HEK293 (cell line): ENCODE measurements at regions not wholly inside any gene's neighbourhood (a gene's known extent, or its start where the extent isn't known, plus 50 kb on each side); places are given as distances from the start of the nearest gene placed in this dataset.

Source experiments
- CTCF ChIA-PET: fragments of 350-600 bp; formaldehyde crosslinking; extraction: SDS; loops from one replicate; lab custom pipeline; 2021; ENCODE audit warnings: antibody characterized with exemption; lab: Yijun Ruan, JAX
- POLR2A ChIA-PET: fragments of 300-600 bp; formaldehyde crosslinking; extraction: SDS; loops from one replicate; lab custom pipeline; 2020; ENCODE audit warnings: antibody characterized with exemption, inconsistent platforms; lab: Yijun Ruan, JAX
- H3K27ac ChIP-seq: fragments of 200-500 bp; sonication (Bioruptor generic); 2 replicates; pipeline ENCODE4 v1.5.1; 2014; ENCODE audit warnings: low read depth, low read length, control low read depth, inconsistent platforms; ENCODE audit errors: extremely low read depth
- H3K36me3 ChIP-seq, 2 experiments: fragments of 200-500 bp in 1 of 2; sonication (Bioruptor generic) in 1 of 2; 1 replicate in 1 of 2; 2 replicates in 1 of 2; pipeline ENCODE4 v1.5.1; 2014 to 2017; ENCODE audit warnings: inconsistent platforms in 2 of 2, low read length in 2 of 2; ENCODE audit not compliant: control insufficient read depth in 2 of 2, insufficient read depth in 1 of 2
- H3K4me1 ChIP-seq: fragments of 200-500 bp; sonication (Bioruptor generic); 2 replicates; pipeline ENCODE4 v1.5.1; 2014; ENCODE audit warnings: mild to moderate bottlenecking, low read length, inconsistent platforms; ENCODE audit not compliant: control insufficient read depth, insufficient read depth
- H3K4me3 ChIP-seq: 2 replicates; pipeline ENCODE4 v1.5.1; 2011; ENCODE audit warnings: low read depth, mild to moderate bottlenecking, control low read depth, low read length, moderate library complexity
- H3K9me3 ChIP-seq: fragments of 200-500 bp; sonication (Bioruptor generic); 2 replicates; pipeline ENCODE4 v1.5.1; 2014; ENCODE audit warnings: low read depth, low read length, inconsistent platforms; ENCODE audit not compliant: control insufficient read depth, insufficient read depth
- GFI1B ChIP-seq: fragments of 450-650 bp; formaldehyde crosslinking; IDR thresholded peaks from 2 replicates; pipeline ENCODE4 v1.5.1; 2016; ENCODE audit warnings: missing biosample characterization, missing genetic modification characterization
- HOXD13 ChIP-seq: sonication (generic); formaldehyde crosslinking; IDR thresholded peaks from 2 replicates; pipeline ENCODE4 v1.8.0; 2022; ENCODE audit warnings: missing genetic modification reagents, borderline replicate concordance
- IKZF3 ChIP-seq: fragments of 450-650 bp; IDR thresholded peaks from 2 replicates; pipeline ENCODE4 v1.5.0; 2018; ENCODE audit warnings: missing biosample characterization, mild to moderate bottlenecking, missing genetic modification characterization, moderate library complexity
- KLF9 ChIP-seq: fragments of 450-650 bp; formaldehyde crosslinking; IDR thresholded peaks from 2 replicates; pipeline ENCODE4 v1.5.1; 2016; ENCODE audit warnings: missing biosample characterization, missing genetic modification characterization, low read depth
- SETDB1 ChIP-seq: IDR thresholded peaks from one replicate; pipeline ENCODE4 v1.6.1; 2017; ENCODE audit warnings: mild to moderate bottlenecking, low read length, moderate library complexity, mixed read lengths; ENCODE audit not compliant: insufficient read length
- TRIM28 ChIP-seq: IDR thresholded peaks from 2 replicates; pipeline ENCODE4 v1.6.1; 2011; ENCODE audit warnings: low read length, control low read depth, borderline replicate concordance
- ZBTB17 ChIP-seq: fragments of 450-650 bp; formaldehyde crosslinking; IDR thresholded peaks from 2 replicates; pipeline ENCODE4 v1.5.1; 2016; ENCODE audit warnings: missing biosample characterization, missing genetic modification characterization
- ZBTB20 ChIP-seq: fragments of 450-650 bp; formaldehyde crosslinking; IDR thresholded peaks from 2 replicates; pipeline ENCODE4 v1.5.1; 2016; ENCODE audit warnings: missing biosample characterization, missing genetic modification characterization
- ZFHX2 ChIP-seq: fragments of 450-650 bp; formaldehyde crosslinking; conservative IDR thresholded peaks from 2 replicates; pipeline ENCODE4 v1.5.1; 2016; ENCODE audit warnings: missing biosample characterization, missing genetic modification characterization
- ZNF10 ChIP-seq: fragments of 450-650 bp; formaldehyde crosslinking; IDR thresholded peaks from 2 replicates; pipeline ENCODE4 v1.5.1; 2017; ENCODE audit warnings: missing biosample characterization, missing genetic modification characterization
- ZNF132 ChIP-seq: fragments of 450-650 bp; formaldehyde crosslinking; IDR thresholded peaks from 2 replicates; pipeline ENCODE4 v1.5.1; 2017; ENCODE audit warnings: missing biosample characterization, missing genetic modification characterization, borderline replicate concordance
- ZNF16 ChIP-seq: fragments of 450-650 bp; formaldehyde crosslinking; IDR thresholded peaks from 2 replicates; pipeline ENCODE4 v1.5.1; 2016; ENCODE audit warnings: low read depth, missing biosample characterization, missing genetic modification characterization
- ZNF211 ChIP-seq: fragments of 450-650 bp; formaldehyde crosslinking; IDR thresholded peaks from 2 replicates; pipeline ENCODE4 v1.5.1; 2016; ENCODE audit warnings: low read depth, missing biosample characterization, missing genetic modification characterization
- ZNF24 ChIP-seq: fragments of 450-650 bp; formaldehyde crosslinking; IDR thresholded peaks from 2 replicates; pipeline ENCODE4 v1.5.1; 2016; ENCODE audit warnings: missing biosample characterization, missing genetic modification characterization
- ZNF416 ChIP-seq: fragments of 450-650 bp; formaldehyde crosslinking; IDR thresholded peaks from 2 replicates; pipeline ENCODE4 v1.5.1; 2016; ENCODE audit warnings: missing biosample characterization, missing genetic modification characterization
- ZNF423 ChIP-seq: fragments of 450-650 bp; formaldehyde crosslinking; IDR thresholded peaks from 2 replicates; pipeline ENCODE4 v1.5.1; 2016; ENCODE audit warnings: missing biosample characterization, missing genetic modification characterization
- ZNF473 ChIP-seq: fragments of 450-650 bp; formaldehyde crosslinking; IDR thresholded peaks from 2 replicates; pipeline ENCODE4 v1.5.1; 2017; ENCODE audit warnings: missing biosample characterization, missing genetic modification characterization
- ZNF510 ChIP-seq: fragments of 450-650 bp; formaldehyde crosslinking; IDR thresholded peaks from 2 replicates; pipeline ENCODE4 v1.5.1; 2018; ENCODE audit warnings: mild to moderate bottlenecking, missing genetic modification characterization, missing biosample characterization; ENCODE audit not compliant: insufficient replicate concordance
- ZNF560 ChIP-seq: fragments of 450-650 bp; formaldehyde crosslinking; IDR thresholded peaks from 2 replicates; pipeline ENCODE4 v1.5.1; 2017; ENCODE audit warnings: missing biosample characterization, missing genetic modification characterization, borderline replicate concordance
- ZNF571 ChIP-seq: fragments of 450-650 bp; formaldehyde crosslinking; IDR thresholded peaks from 2 replicates; pipeline ENCODE4 v1.5.0; 2017; ENCODE audit warnings: missing biosample characterization, missing genetic modification characterization
- ZNF600 ChIP-seq: fragments of 450-650 bp; formaldehyde crosslinking; IDR thresholded peaks from 2 replicates; pipeline ENCODE4 v1.5.1; 2016; ENCODE audit warnings: missing biosample characterization, missing genetic modification characterization
- ZNF664 ChIP-seq: fragments of 450-650 bp; formaldehyde crosslinking; IDR thresholded peaks from 2 replicates; pipeline ENCODE4 v1.5.1; 2016; ENCODE audit warnings: missing biosample characterization, missing genetic modification characterization
- ZNF677 ChIP-seq: fragments of 450-650 bp; IDR thresholded peaks from 2 replicates; pipeline ENCODE4 v1.5.0; 2018; ENCODE audit warnings: missing biosample characterization, mild to moderate bottlenecking, missing genetic modification characterization, moderate library complexity
- ZNF768 ChIP-seq: fragments of 450-650 bp; formaldehyde crosslinking; IDR thresholded peaks from 2 replicates; pipeline ENCODE4 v1.5.1; 2018; ENCODE audit warnings: missing biosample characterization, mild to moderate bottlenecking, missing genetic modification characterization
- ZSCAN16 ChIP-seq: fragments of 450-650 bp; formaldehyde crosslinking; IDR thresholded peaks from 2 replicates; pipeline ENCODE4 v1.5.1; 2016; ENCODE audit warnings: missing biosample characterization, missing genetic modification characterization
- ZSCAN4 ChIP-seq: fragments of 450-650 bp; formaldehyde crosslinking; IDR thresholded peaks from 2 replicates; pipeline ENCODE4 v1.5.1; 2017; ENCODE audit warnings: missing biosample characterization, missing genetic modification characterization

GRCh38 chr9:80352967-80353366, 781.2 kb downstream of the TLE4 start (continued):
- TF ChIP-seq ZNF571 (tag by site-specific recombination) (no peak), ZNF423 (tag by site-specific recombination) (no peak), HOXD13 (CRISPR knock-in tag) (no peak), ZFHX2 (tag by site-specific recombination) (no peak), ZNF510 (tag by site-specific recombination) (no peak)
- TF ChIP-seq, all 188 proteins: peak for 0

GRCh38 chr9:80351612-80352011, 779.8 kb downstream of the TLE4 start:
- H3K4me1 ChIP-seq: no peaks in the 10 kb centered on the region
- no peak overlapping the region for H3K27ac ChIP-seq
- ChIA-PET POLR2A (no interaction called here), CTCF (no interaction called here)
- no peaks in the 10 kb centered on the region for H3K9me3 ChIP-seq
- TF ChIP-seq TRIM28 (no peak), ZNF416 (tag by site-specific recombination) (no peak), ZNF16 (no peak), ZNF768 (no peak), ZSCAN4 (tag by site-specific recombination) (no peak), ZNF211 (no peak), ZNF24 (tag by site-specific recombination) (no peak), ZNF664 (tag by site-specific recombination) (no peak), ZNF473 (tag by site-specific recombination) (no peak), ZNF560 (tag by site-specific recombination) (no peak), KLF9 (tag by site-specific recombination) (no peak), ZSCAN16 (tag by site-specific recombination) (no peak)
- H3K36me3 ChIP-seq: no peaks in the 10 kb centered on the region
- no peak overlapping the region for H3K4me3 ChIP-seq

- H3K36me3 ChIP-seq: no peaks in the 10 kb centered on the region
- ChIA-PET POLR2A (no interaction called here), CTCF (interaction anchor here (0.7 kb wide), 1 partner anchor 35 kb away, joined by 4 read pairs; no protein-coding TSS in a partner anchor)
- H3K9me3 ChIP-seq: no peaks in the 10 kb centered on the region
- no peak overlapping the region for H3K4me3 ChIP-seq
- TF ChIP-seq ZNF677: no peak
- TF ChIP-seq ZNF10 (tag by site-specific recombination): no peak
- no peak for TF ChIP-seq SETDB1
- TF ChIP-seq ZBTB20 (tag by site-specific recombination): no peak
- TF ChIP-seq IKZF3 (tag by site-specific recombination): no peak
- TF ChIP-seq ZNF132 (tag by site-specific recombination): no peak
- TF ChIP-seq ZBTB17 (tag by site-specific recombination): no peak
- TF ChIP-seq ZNF600 (tag by site-specific recombination): no peak
- no peak for TF ChIP-seq GFI1B (tag by site-specific recombination)
- no peaks in the 10 kb centered on the region for H3K4me1 ChIP-seq
- H3K27ac ChIP-seq: no peak overlapping the region
Observed at GRCh38 chr9:80326105-80326504, 754.3 kb downstream of the TLE4 start.
